Liver (tissue), 8 donors: ENCODE measurements at regions not wholly inside any gene's neighbourhood (a gene's known extent, or its start where the extent isn't known, plus 50 kb on each side); places are given as distances from the start of the nearest gene placed in this dataset.

Experiments used
- DNase-seq: peaks from one replicate; pipeline ENCODE4 v3.0.0-alpha.2; 2017; ENCODE audit warnings: low spot score
- H3K27ac ChIP-seq, 2 donors: one replicate each; pipeline ENCODE4 v1.7.0; 2013; ENCODE audit warnings: inconsistent platforms in 2 of 2, low read length in 2 of 2, control low read depth in 1 of 2, low read depth in 1 of 2, mild to moderate bottlenecking in 1 of 2
- H3K27me3 ChIP-seq, 4 donors: one replicate each; pipeline versions ENCODE4 v1.6.1 to v1.7.0; 2013; ENCODE audit warnings: low read length in 3 of 4, inconsistent platforms in 1 of 4, mild to moderate bottlenecking in 1 of 4, moderate library complexity in 1 of 4; ENCODE audit not compliant: control insufficient read depth in 4 of 4, insufficient read depth in 4 of 4
- H3K36me3 ChIP-seq, 4 donors: one replicate each; pipeline versions ENCODE4 v1.6.1 to v1.7.0; 2013; ENCODE audit warnings: low read length in 3 of 4, mild to moderate bottlenecking in 3 of 4, low read depth in 1 of 4, moderate library complexity in 1 of 4; ENCODE audit not compliant: control insufficient read depth in 4 of 4, insufficient read depth in 3 of 4
- H3K4me1 ChIP-seq, 4 donors: one replicate each; pipeline versions ENCODE4 v1.6.1 to v1.7.0; 2013; ENCODE audit warnings: low read length in 3 of 4, mild to moderate bottlenecking in 3 of 4, moderate library complexity in 1 of 4; ENCODE audit not compliant: control insufficient read depth in 4 of 4, insufficient read depth in 4 of 4
- H3K4me3 ChIP-seq, 3 donors: one replicate each; pipeline versions ENCODE4 v1.6.1 to v1.7.0; 2013; ENCODE audit warnings: low read length in 3 of 3, control low read depth in 1 of 3, low read depth in 1 of 3, mild to moderate bottlenecking in 1 of 3
- H3K9ac ChIP-seq, 2 donors: one replicate each; pipeline ENCODE4 v1.7.0; 2013; ENCODE audit warnings: low read length in 2 of 2, mild to moderate bottlenecking in 2 of 2, moderate library complexity in 2 of 2, control low read depth in 1 of 2, low read depth in 1 of 2
- H3K9me3 ChIP-seq, 4 donors: one replicate each; pipeline versions ENCODE4 v1.6.1 to v1.7.0; 2013; ENCODE audit warnings: low read length in 3 of 4; ENCODE audit not compliant: control insufficient read depth in 4 of 4
- ATF3 ChIP-seq: IDR thresholded peaks from 2 replicates; pipeline ENCODE4 v1.6.1; 2016; ENCODE audit warnings: antibody characterized with exemption
- CTCF ChIP-seq: fragments of 150-350 bp; IDR thresholded peaks from 2 replicates; pipeline ENCODE4 v1.5.1; 2017; ENCODE audit warnings: improper control_type of control experiment, low read depth, low read length; ENCODE audit not compliant: missing input control
- EGR1 ChIP-seq, 2 donors: IDR thresholded peaks; 2 replicates each; pipeline ENCODE4 v1.6.1; 2016 to 2018; ENCODE audit warnings: antibody characterized with exemption in 2 of 2, low read depth in 2 of 2
- FOXA1 ChIP-seq: IDR thresholded peaks from 2 replicates; pipeline ENCODE4 v1.6.1; 2016; ENCODE audit warnings: antibody characterized with exemption
- FOXA2 ChIP-seq: IDR thresholded peaks from 2 replicates; pipeline ENCODE4 v1.6.1; 2016; ENCODE audit warnings: antibody characterized with exemption
- GABPA ChIP-seq, 2 donors: IDR thresholded peaks in 1 of 2; conservative IDR thresholded peaks in 1 of 2; 2 replicates each; pipeline ENCODE4 v1.6.1; 2016; ENCODE audit warnings: antibody characterized with exemption in 2 of 2, mild to moderate bottlenecking in 1 of 2, moderate library complexity in 1 of 2
- HNF4A ChIP-seq, 2 donors: conservative IDR thresholded peaks; 2 replicates each; pipeline ENCODE4 v1.6.1; 2016; ENCODE audit warnings: antibody characterized with exemption in 2 of 2, mild to moderate bottlenecking in 2 of 2
- HNF4G ChIP-seq: IDR thresholded peaks from 2 replicates; pipeline ENCODE4 v1.6.1; 2016; ENCODE audit warnings: antibody characterized with exemption
- JUND ChIP-seq, 2 donors: IDR thresholded peaks; 2 replicates each; pipeline ENCODE4 v1.6.1; 2016; ENCODE audit warnings: antibody characterized with exemption in 2 of 2
- MAX ChIP-seq: IDR thresholded peaks from 2 replicates; pipeline ENCODE4 v1.6.1; 2016; ENCODE audit warnings: antibody characterized with exemption
- NR2F2 ChIP-seq: IDR thresholded peaks from 2 replicates; pipeline ENCODE4 v1.6.1; 2016; ENCODE audit warnings: antibody characterized with exemption
- REST ChIP-seq: IDR thresholded peaks from 2 replicates; pipeline ENCODE4 v1.6.1; 2016; ENCODE audit warnings: antibody characterized with exemption, mild to moderate bottlenecking
- RXRA ChIP-seq, 2 donors: IDR thresholded peaks; 2 replicates each; pipeline ENCODE4 v1.6.1; 2017 to 2018; ENCODE audit warnings: antibody characterized with exemption in 2 of 2, mild to moderate bottlenecking in 1 of 2
- TAF1 ChIP-seq: conservative IDR thresholded peaks from 2 replicates; pipeline ENCODE4 v1.6.1; 2016; ENCODE audit warnings: antibody characterized with exemption, mild to moderate bottlenecking
- YY1 ChIP-seq: IDR thresholded peaks from 2 replicates; pipeline ENCODE4 v1.6.1; 2016; ENCODE audit warnings: antibody characterized with exemption, mild to moderate bottlenecking
- ZBTB33 ChIP-seq: IDR thresholded peaks from 2 replicates; pipeline ENCODE4 v1.6.1; 2016; ENCODE audit warnings: antibody characterized with exemption
- WGBS: extraction: QIAGEN DNeasy Blood & Tissue Kit; methylation state at CpG from one replicate; pipeline ENCODE4 v1.1.7; 2013; 5-methylcytosine and 5-hydroxymethylcytosine counted together
- donor health status: healthy.
- donor health status: healthy.
- donor health status: healthy.
- donor health status: healthy.
- donor health status: healthy.

- WGBS = 63% methylated on average over 1 of the region's 1 CpG
- no peak overlapping the region for H3K9ac ChIP-seq
- no peaks in the 10 kb centered on the region for H3K9me3 ChIP-seq
- peaks cover 0 to 8% (median 1%) of the 10 kb centered on the region in 4 donors for H3K27me3 ChIP-seq
- H3K27ac ChIP-seq = no peak overlapping the region
- no peak for TF ChIP-seq HNF4G
- TF ChIP-seq HNF4A (conservative IDR thresholded peaks at IDR 0.05) = no peak
- TF ChIP-seq REST = no peak
- no peak for TF ChIP-seq ATF3
- no peak for TF ChIP-seq FOXA1
- TF ChIP-seq NR2F2 = no peak
- no peak for TF ChIP-seq CTCF
- no peak for TF ChIP-seq TAF1
- TF ChIP-seq RXRA (IDR thresholded peaks at IDR 0.05) = no peak
- TF ChIP-seq EGR1 (IDR thresholded peaks at IDR 0.05; ENCODE audit: low read depth in 2 of 2) = no peak
- no peak for TF ChIP-seq GABPA (IDR thresholded peaks at IDR 0.05 in 1 of 2, conservative IDR thresholded peaks at IDR 0.05 in 1 of 2)
- TF ChIP-seq MAX = no peak
- no peak for TF ChIP-seq YY1
- TF ChIP-seq JUND (IDR thresholded peaks at IDR 0.05) = no peak
- no peak for TF ChIP-seq FOXA2
- TF ChIP-seq ZBTB33 = no peak
- H3K4me3 ChIP-seq = no peak overlapping the region
- H3K36me3 ChIP-seq = no peaks in the 10 kb centered on the region
- no peak for DNase-seq
- no peaks in the 10 kb centered on the region for H3K4me1 ChIP-seq
Observed at GRCh38 chr3:150069154-150069527, 98.4 kb upstream of the PFN2 start.
